ENCODE measurements at regions not wholly inside any gene's neighbourhood (a gene's known extent, or its start where the extent isn't known, plus 50 kb on each side); places are given as distances from the start of the nearest gene placed in this dataset.

DNA sequence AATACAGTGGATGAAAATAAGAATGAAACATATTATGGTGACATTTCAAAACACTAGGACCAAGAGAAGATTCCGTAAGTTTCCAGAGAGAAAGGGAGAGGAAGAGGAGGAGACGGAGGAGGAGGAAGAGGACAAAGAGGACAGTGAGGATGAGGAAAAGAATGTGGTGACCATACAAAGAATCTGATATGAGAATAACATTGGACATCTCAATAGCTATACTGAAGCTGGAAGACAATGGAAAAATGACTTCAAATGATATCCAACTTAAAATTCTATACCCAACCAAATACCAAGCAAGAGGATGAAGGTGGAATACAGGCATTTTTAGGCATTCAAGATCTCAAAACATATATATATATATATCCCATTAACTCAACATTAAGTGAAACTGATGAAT, 173.4 kb downstream of the PAWR start:
- WGBS: 97% methylated on average over 2 of the region's 2 CpGs
- H3K9ac ChIP-seq (ENCODE audit: low read depth in 1 of 2, low read length in 2 of 2): no peak overlapping the region
- no peak for DNase-seq (ENCODE audit: low spot score)
- no peaks in the 10 kb centered on the region for H3K4me1 ChIP-seq (ENCODE audit: control insufficient read depth in 4 of 4, insufficient read depth in 4 of 4, low read length in 3 of 4)
- H3K9me3 ChIP-seq (ENCODE audit: control insufficient read depth in 4 of 4, low read length in 3 of 4): no peaks in the 10 kb centered on the region
- no peak overlapping the region for H3K27ac ChIP-seq (ENCODE audit: low read depth in 1 of 2, low read length in 2 of 2)
- no peak overlapping the region for H3K4me3 ChIP-seq (ENCODE audit: low read depth in 1 of 3, low read length in 3 of 3)
- TF ChIP-seq HNF4A (conservative IDR thresholded peaks at IDR 0.05) (no peak), HNF4G (IDR thresholded peaks at IDR 0.05) (no peak), JUND (IDR thresholded peaks at IDR 0.05) (no peak), RAD21 (IDR thresholded peaks at IDR 0.05) (no peak), RXRA (IDR thresholded peaks at IDR 0.05) (no peak), EGR1 (IDR thresholded peaks at IDR 0.05; ENCODE audit: low read depth in 2 of 2) (no peak), FOXA1 (IDR thresholded peaks at IDR 0.05) (no peak), SP1 (IDR thresholded peaks at IDR 0.05) (no peak), REST (IDR thresholded peaks at IDR 0.05) (no peak), MAX (IDR thresholded peaks at IDR 0.05) (no peak)
- TF ChIP-seq, protein P1, sequence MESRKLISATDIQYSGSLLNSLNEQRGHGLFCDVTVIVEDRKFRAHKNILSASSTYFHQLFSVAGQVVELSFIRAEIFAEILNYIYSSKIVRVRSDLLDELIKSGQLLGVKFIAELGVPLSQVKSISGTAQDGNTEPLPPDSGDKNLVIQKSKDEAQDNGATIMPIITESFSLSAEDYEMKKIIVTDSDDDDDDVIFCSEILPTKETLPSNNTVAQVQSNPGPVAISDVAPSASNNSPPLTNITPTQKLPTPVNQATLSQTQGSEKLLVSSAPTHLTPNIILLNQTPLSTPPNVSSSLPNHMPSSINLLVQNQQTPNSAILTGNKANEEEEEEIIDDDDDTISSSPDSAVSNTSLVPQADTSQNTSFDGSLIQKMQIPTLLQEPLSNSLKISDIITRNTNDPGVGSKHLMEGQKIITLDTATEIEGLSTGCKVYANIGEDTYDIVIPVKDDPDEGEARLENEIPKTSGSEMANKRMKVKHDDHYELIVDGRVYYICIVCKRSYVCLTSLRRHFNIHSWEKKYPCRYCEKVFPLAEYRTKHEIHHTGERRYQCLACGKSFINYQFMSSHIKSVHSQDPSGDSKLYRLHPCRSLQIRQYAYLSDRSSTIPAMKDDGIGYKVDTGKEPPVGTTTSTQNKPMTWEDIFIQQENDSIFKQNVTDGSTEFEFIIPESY (IDR thresholded peaks at IDR 0.05): no peak
- peaks cover 0 to 3% (median 0%) of the 10 kb centered on the region in 4 donors for H3K36me3 ChIP-seq (ENCODE audit: control insufficient read depth in 4 of 4, insufficient read depth in 3 of 4, low read depth in 1 of 4, low read length in 3 of 4)
- H3K27me3 ChIP-seq (ENCODE audit: control insufficient read depth in 4 of 4, insufficient read depth in 4 of 4, low read length in 3 of 4): no peaks in the 10 kb centered on the region

GRCh38 chr12:79515530-79515935, 175.2 kb downstream of the PAWR start:
- no peak overlapping the region for H3K9ac ChIP-seq (ENCODE audit: low read depth in 1 of 2, low read length in 2 of 2)
- no peaks in the 10 kb centered on the region for H3K4me1 ChIP-seq (ENCODE audit: control insufficient read depth in 4 of 4, insufficient read depth in 4 of 4, low read length in 3 of 4)
- H3K27me3 ChIP-seq (ENCODE audit: control insufficient read depth in 4 of 4, insufficient read depth in 4 of 4, low read length in 3 of 4): no peaks in the 10 kb centered on the region
- no peak for DNase-seq (ENCODE audit: low spot score)
- H3K27ac ChIP-seq (ENCODE audit: low read depth in 1 of 2, low read length in 2 of 2): no peak overlapping the region
- TF ChIP-seq FOXA1 (IDR thresholded peaks at IDR 0.05) (no peak), REST (IDR thresholded peaks at IDR 0.05) (no peak), JUND (IDR thresholded peaks at IDR 0.05) (no peak), HNF4A (conservative IDR thresholded peaks at IDR 0.05) (no peak), ATF3 (IDR thresholded peaks at IDR 0.05) (no peak), TAF1 (conservative IDR thresholded peaks at IDR 0.05) (no peak), EGR1 (IDR thresholded peaks at IDR 0.05; ENCODE audit: low read depth in 2 of 2) (no peak), YY1 (IDR thresholded peaks at IDR 0.05) (no peak), GABPA (IDR thresholded peaks at IDR 0.05 in 1 of 2, conservative IDR thresholded peaks at IDR 0.05 in 1 of 2) (no peak), CTCF (IDR thresholded peaks at IDR 0.05; ENCODE audit: low read depth, low read length, missing input control) (no peak), HNF4G (IDR thresholded peaks at IDR 0.05) (no peak), NR2F2 (IDR thresholded peaks at IDR 0.05) (no peak)
- TF ChIP-seq, protein P1 (IDR thresholded peaks at IDR 0.05): no peak
- H3K4me3 ChIP-seq (ENCODE audit: low read depth in 1 of 3, low read length in 3 of 3): no peak overlapping the region
- WGBS: 94% methylated on average over 3 of the region's 3 CpGs
- H3K9me3 ChIP-seq (ENCODE audit: control insufficient read depth in 4 of 4, low read length in 3 of 4): no peaks in the 10 kb centered on the region
- H3K36me3 ChIP-seq (ENCODE audit: control insufficient read depth in 4 of 4, insufficient read depth in 3 of 4, low read depth in 1 of 4, low read length in 3 of 4): peaks cover 0 to 3% (median 0%) of the 10 kb centered on the region in 4 donors
